GM12891 (cell line): ENCODE measurements at regions not wholly inside any gene's neighbourhood (a gene's known extent, or its start where the extent isn't known, plus 50 kb on each side); places are given as distances from the start of the nearest gene placed in this dataset.

Source experiments
- PAX5 ChIP-seq: IDR thresholded peaks from 2 replicates; pipeline ENCODE4 v1.6.1; 2011; ENCODE audit warnings: low read length, moderate library complexity, mild to moderate bottlenecking; ENCODE audit not compliant: insufficient read depth, severe bottlenecking
- POLR2A ChIP-seq: IDR thresholded peaks from 2 replicates; pipeline ENCODE4 v1.6.1; 2011; ENCODE audit warnings: low read depth, low read length, control low read depth
- POLR2AphosphoS5 ChIP-seq: IDR thresholded peaks from 2 replicates; pipeline ENCODE4 v1.6.1; 2011; ENCODE audit warnings: low read depth, low read length, control low read depth

- TF ChIP-seq POLR2A (no peak), PAX5 (no peak), POLR2AphosphoS5 (no peak)
Measured at GRCh38 chrX:40248822-40249221, 151.1 kb upstream of the BCOR start.
